ENCODE measurements at regions not wholly inside any gene's neighbourhood (a gene's known extent, or its start where the extent isn't known, plus 50 kb on each side); places are given as distances from the start of the nearest gene placed in this dataset.

DNA sequence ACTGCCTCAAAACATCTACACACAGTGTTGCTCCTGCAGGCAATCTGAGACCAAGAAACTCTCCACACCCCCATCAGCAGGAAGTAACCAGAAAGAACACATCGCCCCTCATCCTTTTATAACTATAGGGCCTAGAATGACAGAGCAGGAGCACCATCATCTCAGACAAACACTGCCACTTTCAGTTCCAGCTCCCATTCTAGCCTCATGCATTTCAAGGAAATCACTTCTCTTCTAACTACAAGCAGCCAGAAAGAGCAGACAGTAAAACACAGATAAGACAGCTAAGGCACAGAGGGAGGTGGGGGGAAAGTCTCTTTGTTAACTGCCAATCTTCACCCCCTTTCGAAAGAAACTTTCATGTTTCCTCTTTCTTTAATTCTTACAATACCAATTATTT is 102.6 kb upstream of the TENT5D start (continued):
- no peak for TF ChIP-seq CTBP2 (IDR thresholded peaks at IDR 0.05; ENCODE audit: borderline replicate concordance, insufficient read depth, insufficient read length, low read length)
- no peak for TF ChIP-seq SAP30 (IDR thresholded peaks at IDR 0.05; ENCODE audit: insufficient read depth, insufficient replicate concordance, low read length)
- TF ChIP-seq SP2 (IDR thresholded peaks at IDR 0.05; ENCODE audit: low read length) = no peak
